ENCODE measurements at regions not wholly inside any gene's neighbourhood (a gene's known extent, or its start where the extent isn't known, plus 50 kb on each side); places are given as distances from the start of the nearest gene placed in this dataset.

DNA sequence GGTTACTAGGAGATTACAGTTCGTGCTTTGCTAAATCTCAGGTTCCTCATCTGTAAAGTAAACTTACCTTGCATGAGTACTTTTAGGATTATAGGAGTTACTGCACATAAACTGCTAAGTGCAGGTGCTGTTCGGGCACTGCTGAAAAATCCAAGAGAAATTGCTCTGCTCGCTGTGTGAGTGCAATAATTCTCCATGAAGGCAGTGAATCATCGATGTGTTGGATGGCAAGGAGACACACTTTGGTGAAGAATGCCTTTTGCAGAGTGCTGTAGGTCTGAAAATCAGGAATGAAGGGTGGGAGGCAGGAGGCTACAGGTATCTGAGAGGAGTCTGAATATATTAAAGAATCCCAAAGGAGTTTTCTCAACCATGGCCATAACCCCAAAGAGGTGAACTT, 113.0 kb downstream of the CHIC2 start:
- TF ChIP-seq, protein P1, sequence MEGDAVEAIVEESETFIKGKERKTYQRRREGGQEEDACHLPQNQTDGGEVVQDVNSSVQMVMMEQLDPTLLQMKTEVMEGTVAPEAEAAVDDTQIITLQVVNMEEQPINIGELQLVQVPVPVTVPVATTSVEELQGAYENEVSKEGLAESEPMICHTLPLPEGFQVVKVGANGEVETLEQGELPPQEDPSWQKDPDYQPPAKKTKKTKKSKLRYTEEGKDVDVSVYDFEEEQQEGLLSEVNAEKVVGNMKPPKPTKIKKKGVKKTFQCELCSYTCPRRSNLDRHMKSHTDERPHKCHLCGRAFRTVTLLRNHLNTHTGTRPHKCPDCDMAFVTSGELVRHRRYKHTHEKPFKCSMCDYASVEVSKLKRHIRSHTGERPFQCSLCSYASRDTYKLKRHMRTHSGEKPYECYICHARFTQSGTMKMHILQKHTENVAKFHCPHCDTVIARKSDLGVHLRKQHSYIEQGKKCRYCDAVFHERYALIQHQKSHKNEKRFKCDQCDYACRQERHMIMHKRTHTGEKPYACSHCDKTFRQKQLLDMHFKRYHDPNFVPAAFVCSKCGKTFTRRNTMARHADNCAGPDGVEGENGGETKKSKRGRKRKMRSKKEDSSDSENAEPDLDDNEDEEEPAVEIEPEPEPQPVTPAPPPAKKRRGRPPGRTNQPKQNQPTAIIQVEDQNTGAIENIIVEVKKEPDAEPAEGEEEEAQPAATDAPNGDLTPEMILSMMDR (IDR thresholded peaks at IDR 0.05; ENCODE audit: insufficient read depth, low read depth, low read length) = no peak
- no peak for TF ChIP-seq EZH2 (IDR thresholded peaks at IDR 0.05; ENCODE audit: insufficient read depth, low read length)
- no peaks in the 10 kb centered on the region for H3K79me2 ChIP-seq (ENCODE audit: insufficient read depth, low read length)
- H3K4me3 ChIP-seq (ENCODE audit: insufficient read depth, low read depth, low read length) = no peak overlapping the region
- H2AFZ ChIP-seq (ENCODE audit: low read depth, low read length) = no peak overlapping the region
- Mint-ChIP-seq H3K9me3 (ENCODE audit: unreplicated experiment) (no peaks in the 10 kb centered on the region), H3K36me3 (ENCODE audit: low read depth, unreplicated experiment) (peaks cover 2% of the 10 kb centered on the region), H3K4me3 (ENCODE audit: unreplicated experiment) (no peak overlapping the region), H3K27me3 (ENCODE audit: low read depth, unreplicated experiment) (peaks cover 3% of the 10 kb centered on the region), H3K4me1 (ENCODE audit: low read depth, unreplicated experiment) (peaks cover 10% of the 10 kb centered on the region), H3K27ac (ENCODE audit: unreplicated experiment) (no peak overlapping the region)
- H3K9me3 ChIP-seq (ENCODE audit: insufficient read depth, low read depth, low read length) = no peaks in the 10 kb centered on the region
- no peak overlapping the region for H3K27ac ChIP-seq (ENCODE audit: low read depth, low read length)
- H3K36me3 ChIP-seq (ENCODE audit: insufficient read depth, low read length) = no peaks in the 10 kb centered on the region
- no peak for FAIRE-seq
- H3K9ac ChIP-seq (ENCODE audit: low read length) = no peak overlapping the region
- no peaks in the 10 kb centered on the region for H3K27me3 ChIP-seq (ENCODE audit: insufficient read depth, low read length)
- H3K4me2 ChIP-seq (ENCODE audit: low read length) = no peak overlapping the region
- no peaks in the 10 kb centered on the region for H3K4me1 ChIP-seq (ENCODE audit: insufficient read depth, low read length)
- no peaks in the 10 kb centered on the region for H4K20me1 ChIP-seq (ENCODE audit: insufficient read depth, low read length)
- DNase-seq (ENCODE audit: low read depth) = no peak

DNA sequence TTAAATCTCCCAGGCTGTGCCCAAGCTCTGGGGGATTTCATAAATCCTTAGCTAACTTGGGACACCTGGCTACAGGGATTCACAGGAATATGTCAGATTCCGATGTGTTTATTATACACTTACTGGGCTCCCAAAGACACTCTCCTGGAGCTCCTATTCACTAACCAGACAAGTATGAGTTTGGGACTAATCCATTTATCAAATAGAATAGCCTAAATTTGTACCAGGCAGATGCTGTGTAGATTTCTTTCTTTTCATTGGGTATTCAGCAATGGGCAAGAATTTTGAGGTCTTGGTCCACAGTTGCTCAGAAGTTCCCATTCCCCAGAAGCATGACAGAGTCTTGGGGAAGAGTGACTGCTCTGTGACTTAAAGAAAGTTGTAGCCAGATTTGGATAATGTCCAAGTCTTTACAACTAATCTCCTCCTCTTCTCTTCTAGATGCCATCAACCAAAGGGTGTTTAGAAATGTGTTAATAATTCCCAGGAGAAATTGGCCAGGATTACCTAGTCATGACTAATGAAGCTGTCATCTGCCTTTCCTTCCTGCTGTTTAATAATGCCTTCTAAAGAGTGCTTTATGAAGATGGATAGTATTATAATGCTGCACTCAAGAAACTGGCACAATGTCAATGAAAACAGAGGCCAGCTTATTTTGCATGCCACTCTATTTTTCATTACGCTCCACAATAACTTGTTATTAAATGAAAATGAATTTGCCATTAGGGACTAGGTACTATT, 120.9 kb downstream of the CHIC2 start:
- Mint-ChIP-seq H3K27ac (ENCODE audit: unreplicated experiment) (no peak overlapping the region), H3K27me3 (ENCODE audit: low read depth, unreplicated experiment) (peaks cover 3% of the 10 kb centered on the region), H3K36me3 (ENCODE audit: low read depth, unreplicated experiment) (peaks cover 4% of the 10 kb centered on the region), H3K4me3 (ENCODE audit: unreplicated experiment) (no peak overlapping the region), H3K9me3 (ENCODE audit: unreplicated experiment) (peaks cover 5% of the 10 kb centered on the region), H3K4me1 (ENCODE audit: low read depth, unreplicated experiment) (peaks cover 10% of the 10 kb centered on the region)
- Histone ChIP-seq H3K9ac (ENCODE audit: low read length) (no peak overlapping the region), H2AFZ (ENCODE audit: low read depth, low read length) (no peak overlapping the region), H3K27me3 (ENCODE audit: insufficient read depth, low read length) (no peaks in the 10 kb centered on the region), H3K4me1 (ENCODE audit: insufficient read depth, low read length) (peaks cover 13% of the 10 kb centered on the region), H4K20me1 (ENCODE audit: insufficient read depth, low read length) (no peaks in the 10 kb centered on the region), H3K27ac (ENCODE audit: low read depth, low read length) (peak overlapping the region; percentile 4), H3K4me2 (ENCODE audit: low read length) (peak overlapping the region; percentile 55), H3K9me3 (ENCODE audit: insufficient read depth, low read depth, low read length) (no peaks in the 10 kb centered on the region), H3K79me2 (ENCODE audit: insufficient read depth, low read length) (no peaks in the 10 kb centered on the region), H3K36me3 (ENCODE audit: insufficient read depth, low read length) (no peaks in the 10 kb centered on the region), H3K4me3 (ENCODE audit: insufficient read depth, low read depth, low read length) (no peak overlapping the region)
- peak; percentile 91 for DNase-seq (ENCODE audit: low read depth)
- FAIRE-seq = peak; percentile 98
- TF ChIP-seq EZH2 (IDR thresholded peaks at IDR 0.05; ENCODE audit: insufficient read depth, low read length) = no peak
- TF ChIP-seq, protein P1 (IDR thresholded peaks at IDR 0.05; ENCODE audit: insufficient read depth, low read depth, low read length) = no peak

DNA sequence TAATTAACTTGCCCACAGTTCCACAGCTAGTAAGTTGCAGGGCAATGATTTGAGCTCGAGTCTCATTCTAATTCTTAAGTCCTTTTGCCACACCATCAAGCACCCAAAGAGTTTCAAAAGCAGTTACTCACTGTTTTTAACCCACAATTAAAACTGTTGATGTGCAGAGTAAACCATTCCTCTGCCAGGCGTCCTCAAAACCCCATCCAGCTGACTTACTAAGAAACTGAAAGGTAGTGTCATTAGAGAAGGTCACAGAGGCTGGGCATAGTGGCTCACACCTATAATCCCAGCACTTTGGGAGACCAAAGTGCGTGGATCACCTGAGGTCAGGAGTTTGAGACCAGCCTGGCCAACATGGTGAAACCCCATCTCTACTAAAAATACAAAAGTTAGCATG, 121.7 kb downstream of the CHIC2 start:
- peaks cover 4% of the 10 kb centered on the region for H3K36me3 Mint-ChIP-seq (ENCODE audit: low read depth, unreplicated experiment)
- no peak overlapping the region for H3K27ac ChIP-seq (ENCODE audit: low read depth, low read length)
- H3K36me3 ChIP-seq (ENCODE audit: insufficient read depth, low read length) = no peaks in the 10 kb centered on the region
- no peak overlapping the region for H3K4me3 Mint-ChIP-seq (ENCODE audit: unreplicated experiment)
- FAIRE-seq (no peak), DNase-seq (ENCODE audit: low read depth) (no peak)
- H3K9ac ChIP-seq (ENCODE audit: low read length) = no peak overlapping the region
- H3K4me1 Mint-ChIP-seq (ENCODE audit: low read depth, unreplicated experiment) = peaks cover 13% of the 10 kb centered on the region
- no peaks in the 10 kb centered on the region for H3K27me3 Mint-ChIP-seq (ENCODE audit: low read depth, unreplicated experiment)
- no peaks in the 10 kb centered on the region for H4K20me1 ChIP-seq (ENCODE audit: insufficient read depth, low read length)
- no peak for TF ChIP-seq EZH2 (IDR thresholded peaks at IDR 0.05; ENCODE audit: insufficient read depth, low read length)
- TF ChIP-seq, protein P1 (IDR thresholded peaks at IDR 0.05; ENCODE audit: insufficient read depth, low read depth, low read length) = no peak
- H3K27ac Mint-ChIP-seq (ENCODE audit: unreplicated experiment) = no peak overlapping the region
- no peak overlapping the region for H3K4me2 ChIP-seq (ENCODE audit: low read length)
- H3K79me2 ChIP-seq (ENCODE audit: insufficient read depth, low read length) = no peaks in the 10 kb centered on the region
- H3K27me3 ChIP-seq (ENCODE audit: insufficient read depth, low read length) = no peaks in the 10 kb centered on the region
- no peak overlapping the region for H3K4me3 ChIP-seq (ENCODE audit: insufficient read depth, low read depth, low read length)
- H3K4me1 ChIP-seq (ENCODE audit: insufficient read depth, low read length) = peaks cover 17% of the 10 kb centered on the region
- no peaks in the 10 kb centered on the region for H3K9me3 ChIP-seq (ENCODE audit: insufficient read depth, low read depth, low read length)
- H2AFZ ChIP-seq (ENCODE audit: low read depth, low read length) = no peak overlapping the region
- H3K9me3 Mint-ChIP-seq (ENCODE audit: unreplicated experiment) = peaks cover 5% of the 10 kb centered on the region
